Spleen (tissue), 7 donors: ENCODE measurements at regions not wholly inside any gene's neighbourhood (a gene's known extent, or its start where the extent isn't known, plus 50 kb on each side); places are given as distances from the start of the nearest gene placed in this dataset.

Experiments used
- CTCF ChIP-seq, 11 experiments: fragments of 200-600 bp in 7 of 11; fragments of 450-650 bp in 4 of 11; sonication (generic) in 4 of 11; IDR thresholded peaks in 8 of 11; conservative IDR thresholded peaks in 3 of 11; 1 replicate in 7 of 11; 2 replicates in 4 of 11; pipeline versions ENCODE4 v1.4.0 to v1.8.0; 2016 to 2021; ENCODE audit warnings: antibody characterized with exemption in 11 of 11, inconsistent platforms in 4 of 11, mild to moderate bottlenecking in 1 of 11
- POLR2AphosphoS5 ChIP-seq, 3 donors: sonication (generic); formaldehyde crosslinking; IDR thresholded peaks; one replicate each; pipeline ENCODE4 v1.5.1; 2017; ENCODE audit warnings: antibody characterized with exemption in 3 of 3
- donor health status: DM: no; HTN: no; CAD: no; lungs with moderate emphysema.
- donor health status: DM: no; HTN: no; CAD: no.
- donor health status: DM: no; HTN: no; CAD: no.

DNA sequence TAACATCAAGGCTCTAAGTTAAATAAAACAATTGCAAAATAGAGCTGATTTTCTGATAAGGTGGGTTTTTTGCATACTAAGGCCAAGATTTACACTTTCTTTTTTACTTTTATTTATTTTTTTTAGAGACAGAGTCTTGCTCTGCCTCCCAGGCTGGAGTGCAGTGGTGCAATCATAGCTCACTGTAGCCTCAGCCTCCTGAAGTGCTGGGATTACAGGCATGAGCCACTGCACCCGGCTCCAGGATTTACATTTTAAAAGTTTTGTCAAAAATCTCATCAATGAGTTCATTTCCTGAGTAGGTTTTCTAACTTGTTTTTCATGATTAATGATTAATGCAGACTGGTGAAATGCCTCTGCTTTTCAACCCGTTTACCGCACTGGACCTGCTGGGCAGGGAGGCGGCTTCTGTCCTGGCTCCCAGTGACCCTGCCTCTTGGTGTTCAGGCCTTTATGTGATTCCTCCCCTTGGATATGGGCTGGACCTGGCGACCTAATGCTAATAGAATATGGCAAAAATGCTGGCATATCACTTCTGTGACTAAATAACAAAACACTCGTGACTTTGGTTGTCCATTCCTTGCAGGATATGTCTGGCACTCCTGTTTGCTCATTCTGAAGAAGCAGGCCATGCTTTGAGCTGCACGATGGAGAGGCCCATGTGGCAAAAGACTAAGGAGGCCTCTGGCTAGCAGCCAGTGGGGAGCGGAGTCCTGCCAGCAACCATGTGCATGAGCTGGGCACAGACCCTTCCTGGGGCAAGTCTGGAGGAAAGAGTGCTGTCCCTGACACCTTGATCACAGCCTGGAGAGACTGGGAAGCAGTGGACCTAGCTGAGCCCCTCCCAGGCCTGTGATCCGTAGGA lies 72.2 kb upstream of the PTCH1 start:
- TF ChIP-seq CTCF (IDR thresholded peaks at IDR 0.05 in 8 of 11, conservative IDR thresholded peaks at IDR 0.05 in 3 of 11) (no peak), POLR2AphosphoS5 (IDR thresholded peaks at IDR 0.05) (no peak)
